HG03457 (cell line): ENCODE measurements at regions not wholly inside any gene's neighbourhood (a gene's known extent, or its start where the extent isn't known, plus 50 kb on each side); places are given as distances from the start of the nearest gene placed in this dataset.
"Not testable (repeated sequence)": the region's sequence is repeated elsewhere in the genome, so short reads cannot be mapped to it uniquely, and the experiment has no call there.

ENCODE experiments used
- ATAC-seq: cut with Tn5 transposase; IDR thresholded peaks from one replicate; pipeline ENCODE4 v1.9.1; 2021; ENCODE audit warnings: moderate number of reproducible peaks; ENCODE audit not compliant: unreplicated experiment

DNA sequence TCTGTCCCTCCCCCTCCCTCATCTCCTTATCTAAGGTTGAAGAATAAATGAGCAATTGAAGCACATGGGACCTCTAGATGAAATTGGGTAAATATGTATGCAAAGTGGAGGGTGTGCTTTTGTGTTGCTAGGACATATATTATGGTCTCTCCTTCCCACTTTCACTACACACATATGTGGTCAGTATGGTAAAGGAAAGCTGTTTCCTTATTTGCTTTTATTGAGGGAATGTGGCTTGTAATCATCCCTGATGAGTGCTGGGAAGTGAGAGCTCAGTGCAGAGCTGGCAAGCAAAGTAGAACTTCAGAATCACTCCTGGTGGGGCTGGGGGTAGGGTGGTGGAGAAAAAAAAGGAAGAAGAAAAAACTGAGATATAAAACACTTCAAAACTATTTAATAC lies 189.9 kb upstream of the ATP5MC3 start:
- ATAC-seq, result no peak

DNA sequence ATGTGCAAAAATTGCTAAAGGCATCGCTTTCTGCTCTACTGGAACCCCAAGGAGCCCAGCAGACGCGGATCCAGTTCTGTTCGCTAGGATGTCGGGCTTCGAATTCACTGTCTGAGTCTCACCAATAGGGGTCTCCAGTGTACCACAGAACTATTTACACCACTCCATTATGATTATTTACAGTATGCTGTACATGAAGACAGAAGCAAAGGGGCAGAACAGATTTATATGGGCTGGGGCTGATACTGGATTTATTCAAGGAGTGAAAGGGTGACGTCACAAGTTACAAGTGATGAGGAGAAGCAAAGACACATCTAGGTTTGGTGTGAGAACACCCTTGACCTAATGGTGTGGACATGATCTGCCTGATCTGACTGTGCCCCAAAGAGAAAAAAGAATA lies 185.3 kb upstream of the ATP5MC3 start:
- ATAC-seq, result no peak

DNA sequence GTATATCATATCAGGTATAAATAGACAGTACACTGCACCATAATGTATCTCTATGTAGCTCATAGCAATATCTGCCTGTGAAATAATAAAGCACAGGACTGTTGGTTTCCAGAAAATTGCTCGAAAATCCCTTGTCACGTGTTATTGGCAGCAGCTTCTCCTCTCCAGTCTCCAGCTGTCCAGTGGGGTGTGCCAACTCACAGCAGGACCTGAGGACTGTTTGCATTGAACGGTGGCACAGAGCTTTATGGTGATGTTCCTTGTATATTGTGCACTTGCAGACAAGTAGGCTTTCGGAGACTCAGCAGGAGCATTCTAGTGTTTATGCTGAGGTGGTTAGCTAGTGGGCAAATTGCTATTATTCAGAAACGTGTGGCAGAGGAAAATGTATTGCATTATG lies 182.2 kb upstream of the ATP5MC3 start:
- ATAC-seq, result no peak

DNA sequence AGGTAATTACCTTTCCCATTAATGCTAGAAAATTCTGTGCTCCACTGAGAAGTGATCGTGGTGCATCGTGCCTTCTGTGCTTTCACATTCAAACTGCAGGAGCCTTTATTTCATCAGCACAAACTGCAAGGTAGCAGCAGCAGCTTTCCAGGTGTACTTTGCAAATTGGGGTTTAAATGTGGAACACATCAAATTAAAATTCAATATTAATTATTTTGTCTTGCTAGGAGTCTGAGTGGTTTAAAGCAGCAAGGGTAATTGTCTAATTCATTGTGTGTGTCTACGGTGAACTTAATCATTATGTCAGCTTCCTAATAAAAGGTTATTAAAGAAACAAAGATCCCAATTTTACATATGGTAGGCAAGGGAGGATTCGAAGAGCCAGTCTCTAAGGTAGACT lies 180.8 kb upstream of the ATP5MC3 start:
- no peak for ATAC-seq

DNA sequence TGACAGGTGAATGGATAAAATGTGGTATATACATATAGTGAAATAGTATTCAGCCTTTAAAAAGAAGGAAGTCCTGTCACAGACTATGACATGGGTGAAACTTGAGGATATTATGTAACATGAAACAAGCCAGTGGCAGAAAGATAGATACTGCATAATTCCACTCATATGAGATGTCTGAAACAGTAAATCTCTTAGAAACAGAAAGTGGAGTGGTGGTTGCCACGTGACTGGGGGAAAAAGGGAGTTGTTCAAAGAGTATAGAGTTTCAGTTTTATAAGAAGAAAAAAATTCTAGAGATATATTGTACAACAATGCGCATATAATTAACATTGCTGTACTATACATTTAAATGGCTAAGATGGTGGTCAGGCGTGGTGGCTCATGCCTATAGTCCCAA lies 178.2 kb upstream of the ATP5MC3 start:
- ATAC-seq, result no peak

DNA sequence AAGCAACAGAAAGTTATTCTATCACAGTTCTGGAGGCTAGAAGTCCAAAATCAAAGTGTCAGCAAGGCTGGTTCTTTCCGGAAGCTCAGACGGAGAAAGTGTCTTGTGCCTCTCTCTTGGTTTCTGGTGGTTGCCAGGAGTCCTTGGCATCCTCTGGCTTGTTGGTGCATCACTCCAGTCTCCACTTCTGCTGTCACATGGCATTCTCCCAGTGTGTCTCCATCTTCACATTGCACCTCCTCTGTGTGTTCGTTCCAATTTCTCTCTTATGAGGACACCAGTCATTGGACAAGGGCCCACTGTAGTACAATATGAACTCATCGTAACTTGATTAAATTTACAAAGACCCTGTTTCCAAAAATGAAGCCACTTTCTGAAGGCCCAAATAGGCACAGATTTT lies 175.4 kb upstream of the ATP5MC3 start:
- ATAC-seq, result no peak

DNA sequence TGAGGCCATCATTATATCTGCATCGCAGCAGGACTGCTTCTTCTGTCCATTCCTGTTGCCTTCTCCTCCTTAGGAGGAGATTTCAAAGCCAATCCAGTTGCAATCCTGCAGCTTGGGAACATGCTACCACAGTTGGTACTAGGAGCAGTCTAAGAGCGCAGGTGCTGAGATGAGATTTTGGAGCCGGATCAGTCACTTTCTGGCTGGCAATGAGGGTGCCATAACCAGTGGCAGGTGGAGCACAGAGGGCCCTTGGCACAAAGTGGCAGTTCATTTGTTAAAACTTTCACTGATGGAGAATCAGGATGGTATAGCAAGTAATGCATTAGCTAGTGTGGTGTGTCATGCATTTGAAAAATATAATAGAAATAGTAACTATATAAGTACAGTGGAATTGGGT lies 173.7 kb upstream of the ATP5MC3 start:
- no peak for ATAC-seq

DNA sequence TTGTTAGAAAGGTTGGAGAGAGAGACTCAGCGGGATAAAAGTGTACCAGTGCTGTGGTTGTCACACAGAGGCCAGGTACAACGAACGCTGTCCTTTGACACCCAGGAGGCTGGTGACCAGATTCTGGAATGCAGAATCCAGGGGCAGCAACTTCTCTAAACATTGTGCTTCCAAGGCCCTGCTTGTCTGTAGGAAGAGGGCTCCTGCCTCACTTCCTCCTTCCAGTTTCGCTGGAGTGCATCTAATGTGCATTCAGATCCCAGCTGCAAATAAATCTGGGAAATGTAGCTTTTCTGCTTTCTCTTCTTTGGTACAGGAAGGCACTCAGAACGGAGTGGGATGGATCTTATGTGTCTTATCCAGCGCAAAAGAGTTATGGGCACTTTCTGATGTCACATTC lies 171.8 kb upstream of the ATP5MC3 start:
- no peak for ATAC-seq

DNA sequence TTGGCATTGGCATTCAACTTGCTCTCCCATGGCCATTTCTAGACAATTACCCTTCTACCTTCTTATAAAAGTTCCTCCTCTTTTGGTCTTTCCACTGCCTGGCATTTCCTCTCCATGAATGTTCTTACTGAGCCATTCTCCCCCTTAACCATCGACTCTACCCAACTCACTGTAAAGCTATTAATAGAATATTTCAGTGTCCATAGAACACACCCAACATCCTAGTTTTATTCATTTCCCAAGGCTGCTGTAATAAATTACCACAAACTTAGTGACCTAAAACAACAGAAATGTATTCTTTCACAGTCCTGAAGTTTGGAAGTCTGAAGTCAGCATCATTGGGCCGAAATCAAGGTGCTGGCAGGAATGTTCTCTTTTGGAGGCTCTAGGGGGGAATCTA lies 170.0 kb upstream of the ATP5MC3 start:
- no peak for ATAC-seq

DNA sequence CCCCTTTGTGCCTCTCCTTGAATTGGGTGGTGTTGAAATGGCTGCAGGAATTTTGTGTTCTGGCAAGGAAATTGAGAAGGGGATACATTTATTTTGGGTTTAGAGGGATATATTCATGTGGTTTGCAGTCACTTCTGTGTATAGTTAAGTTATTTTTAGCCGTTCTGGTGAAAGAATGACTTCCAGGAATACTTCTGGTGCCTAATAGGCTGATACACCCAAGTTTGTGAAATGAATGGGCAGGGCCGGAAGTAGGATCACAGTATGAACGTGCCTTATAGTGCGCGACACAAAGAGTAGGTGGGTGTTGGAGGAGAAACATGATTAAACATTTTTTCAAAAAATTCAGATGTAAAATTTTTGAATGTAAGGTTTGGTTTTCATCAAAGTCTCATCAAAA lies 168.6 kb upstream of the ATP5MC3 start:
- ATAC-seq, result no peak

DNA sequence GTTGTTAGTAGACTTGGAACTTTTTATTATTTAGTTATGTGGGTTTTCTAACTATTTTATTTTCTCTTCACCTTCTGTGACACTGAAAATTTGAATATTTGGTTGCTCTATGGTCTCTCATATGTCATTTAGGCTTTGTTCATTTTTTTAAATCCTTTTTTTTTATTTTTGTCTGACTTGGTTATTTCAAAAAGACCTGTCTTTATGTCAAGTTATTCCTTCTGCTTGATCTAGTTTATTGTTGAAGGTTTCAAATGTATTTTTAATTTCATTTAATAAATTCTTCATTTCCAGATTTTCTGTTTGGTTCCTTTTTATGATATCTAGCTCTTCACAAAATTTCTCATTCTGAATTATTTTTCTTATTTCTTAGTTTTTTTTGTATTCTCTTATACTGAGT lies 160.6 kb upstream of the ATP5MC3 start:
- no peak for ATAC-seq

DNA sequence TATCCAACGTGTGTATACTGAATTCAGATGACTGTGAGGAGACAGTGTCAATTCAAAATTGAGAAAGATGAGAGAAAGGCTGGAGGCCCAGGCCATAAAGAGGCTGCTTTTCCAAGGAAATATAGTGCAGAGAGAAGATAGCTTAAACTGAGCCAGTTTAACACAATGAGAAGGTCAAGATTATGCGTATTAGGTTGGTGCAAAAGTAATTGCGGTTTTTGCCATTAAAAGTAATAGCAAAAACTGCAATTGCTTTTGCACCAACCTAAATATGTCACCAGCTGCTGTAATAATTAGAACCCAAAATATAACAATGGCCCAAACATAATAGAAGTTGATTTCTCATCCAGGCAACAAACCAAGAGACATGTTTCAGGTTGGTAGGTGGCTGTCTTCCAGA lies 148.7 kb upstream of the ATP5MC3 start:
- no peak for ATAC-seq

DNA sequence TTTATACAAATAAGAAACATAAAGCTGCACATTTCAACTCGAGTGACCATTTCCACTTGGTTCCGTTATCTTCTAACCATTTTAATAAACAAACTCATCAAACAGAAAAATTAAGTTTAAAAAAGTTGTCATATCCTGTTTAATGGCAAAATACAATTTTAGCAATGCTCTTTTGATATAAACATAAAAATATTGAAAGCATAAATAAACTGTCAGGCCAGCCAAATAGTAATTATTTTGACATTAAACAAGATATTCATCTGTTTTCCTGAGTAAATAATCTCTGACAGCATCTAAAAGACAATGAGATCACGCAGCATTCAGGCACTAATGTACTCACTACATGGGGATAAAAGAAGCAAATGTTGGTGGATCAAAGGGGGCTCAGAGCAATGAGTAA lies 145.3 kb upstream of the ATP5MC3 start:
- no peak for ATAC-seq

DNA sequence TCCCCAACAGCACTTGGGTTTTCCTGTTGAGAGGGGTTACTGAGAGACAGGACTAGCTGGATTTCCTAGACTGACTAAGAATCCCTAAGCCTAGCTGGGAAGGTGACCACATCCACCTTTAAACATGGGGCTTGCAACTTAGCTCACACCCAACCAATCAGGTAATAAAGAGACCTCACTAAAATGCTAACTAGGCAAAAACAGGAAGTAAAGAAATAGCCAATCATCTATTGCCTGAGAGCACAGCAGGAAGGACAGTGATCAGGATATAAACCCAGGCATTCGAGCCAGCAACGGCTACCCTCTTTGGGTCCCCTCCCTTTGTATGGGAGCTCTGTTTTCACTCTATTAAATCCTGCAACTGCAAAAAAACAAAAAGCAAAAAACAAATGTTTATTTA lies 144.7 kb upstream of the ATP5MC3 start:
- not testable (repeated sequence) for ATAC-seq

DNA sequence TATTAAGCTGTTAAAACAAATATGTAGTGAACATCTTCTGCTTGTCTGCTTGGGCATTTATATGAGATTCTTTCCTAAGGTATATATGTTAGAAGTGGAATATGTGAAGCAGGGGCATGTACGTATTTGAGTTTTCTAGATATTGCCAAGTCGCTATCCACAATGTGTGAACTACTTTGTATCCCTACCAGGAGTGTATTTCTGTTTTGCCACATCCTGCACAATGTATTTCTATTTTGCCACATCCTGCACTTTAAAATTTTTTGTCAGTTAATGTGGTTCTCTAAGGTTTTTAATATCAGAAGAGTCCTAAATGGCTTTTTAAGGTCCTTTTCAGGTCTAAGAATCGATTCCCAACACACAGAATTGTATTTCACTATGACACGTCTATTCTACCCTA lies 141.7 kb upstream of the ATP5MC3 start:
- no peak for ATAC-seq

DNA sequence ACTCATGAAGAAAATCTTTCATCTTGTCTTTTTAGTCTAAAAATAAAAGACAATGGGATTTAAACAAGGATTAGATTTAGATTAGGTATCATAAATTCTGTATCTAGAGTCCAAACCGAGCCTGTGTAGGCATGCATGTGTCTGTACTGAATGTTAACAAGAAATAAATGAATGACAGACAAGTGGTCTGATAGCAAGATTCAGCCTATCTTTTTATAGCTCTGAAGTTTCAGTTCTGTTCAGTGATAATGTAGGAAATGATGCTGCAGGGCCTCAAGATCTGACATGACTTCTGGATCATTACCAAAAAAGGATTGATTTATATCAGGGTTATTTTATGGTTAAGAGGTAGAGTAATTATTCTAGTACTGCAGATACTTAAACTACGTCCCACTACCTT lies 137.0 kb upstream of the ATP5MC3 start:
- peak; percentile 74 for ATAC-seq

DNA sequence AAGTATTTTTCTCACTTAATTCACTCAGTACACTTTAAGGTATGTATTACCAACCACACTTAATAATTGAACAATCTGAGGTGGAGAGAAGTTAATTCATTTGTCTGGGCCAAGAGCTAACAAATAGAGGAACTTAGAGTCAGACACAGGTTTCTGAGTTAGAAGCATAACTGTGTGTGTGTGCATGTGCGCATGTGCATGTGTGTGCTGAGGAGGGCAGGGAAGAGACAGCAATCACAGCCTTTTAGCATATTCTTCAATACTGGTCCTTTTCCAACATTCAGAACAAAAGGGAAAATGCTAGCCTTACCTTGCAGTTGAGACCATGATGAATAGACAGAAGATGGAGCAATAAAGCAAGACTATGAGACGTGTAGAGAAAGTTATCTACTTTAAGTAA lies 136.2 kb upstream of the ATP5MC3 start:
- ATAC-seq, result no peak

DNA sequence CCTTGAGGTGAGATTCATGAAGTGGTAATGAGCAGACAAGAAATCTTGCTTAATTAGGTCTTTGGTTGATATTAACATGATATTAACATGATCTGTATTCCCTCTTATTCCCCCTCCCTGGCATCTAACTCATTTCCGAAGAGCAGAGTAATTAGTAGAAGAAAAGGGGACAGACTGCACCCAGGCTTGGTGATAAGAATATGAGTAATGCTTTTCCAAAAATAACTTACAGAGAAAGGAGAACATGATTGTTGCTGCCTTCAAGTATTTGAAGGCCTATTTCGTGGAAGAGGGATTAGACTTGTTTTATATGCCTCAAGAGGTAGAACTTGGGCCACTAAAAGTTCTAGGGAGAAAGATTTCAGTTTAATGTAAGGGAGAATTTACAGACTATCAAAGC lies 130.6 kb upstream of the ATP5MC3 start:
- no peak for ATAC-seq

DNA sequence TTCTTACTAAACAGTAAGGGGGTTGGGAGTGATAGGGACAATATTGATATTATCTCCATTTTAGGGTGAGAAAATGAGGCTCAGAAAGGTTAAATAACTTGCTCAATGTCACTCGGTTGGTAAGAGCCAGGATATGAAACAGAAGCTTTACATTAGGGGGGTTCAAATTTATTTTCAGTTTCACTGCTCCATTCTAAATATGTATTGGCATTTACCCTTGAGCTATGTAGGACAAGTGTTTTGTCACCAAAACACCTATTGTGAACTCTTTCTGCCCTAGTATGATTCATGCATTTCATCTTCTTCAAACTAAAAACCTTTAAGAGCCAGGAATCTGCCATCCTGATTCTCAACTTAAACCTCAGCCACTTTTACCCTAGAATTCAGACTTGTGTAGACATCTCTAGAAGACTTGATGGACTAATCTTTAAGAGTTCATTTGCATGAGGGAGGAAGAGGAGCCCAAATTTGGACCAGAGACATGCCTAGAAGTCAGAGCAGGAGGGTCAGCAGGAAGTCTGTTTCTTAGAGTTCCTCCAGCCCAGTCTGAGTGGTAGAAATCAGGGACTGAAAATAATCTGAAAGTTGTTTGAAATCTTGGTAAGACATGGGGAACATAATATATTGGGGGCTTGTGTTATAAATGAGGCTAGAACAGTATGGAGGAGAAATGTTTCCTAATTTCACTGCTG lies 129.4 kb upstream of the ATP5MC3 start:
- no peak for ATAC-seq

DNA sequence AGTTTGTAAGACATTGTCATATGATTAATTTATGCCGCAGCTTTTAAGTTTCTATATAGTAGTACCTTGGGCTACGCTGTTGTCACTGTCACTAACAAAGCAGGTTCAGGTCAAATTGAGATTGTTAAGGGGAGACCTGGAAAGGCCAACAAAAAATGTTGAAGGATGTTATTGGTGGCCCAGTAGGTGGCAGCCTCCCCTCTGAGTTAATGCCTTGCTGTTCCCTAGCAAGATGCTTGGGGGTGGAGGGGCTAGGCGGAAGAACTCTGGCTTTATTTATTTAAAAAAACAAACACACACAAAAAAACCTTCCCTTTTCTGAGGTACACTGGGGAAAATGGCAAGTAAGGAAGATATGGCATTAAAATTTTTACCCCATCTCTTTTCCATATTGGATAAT lies 128.3 kb upstream of the ATP5MC3 start:
- ATAC-seq, result no peak

DNA sequence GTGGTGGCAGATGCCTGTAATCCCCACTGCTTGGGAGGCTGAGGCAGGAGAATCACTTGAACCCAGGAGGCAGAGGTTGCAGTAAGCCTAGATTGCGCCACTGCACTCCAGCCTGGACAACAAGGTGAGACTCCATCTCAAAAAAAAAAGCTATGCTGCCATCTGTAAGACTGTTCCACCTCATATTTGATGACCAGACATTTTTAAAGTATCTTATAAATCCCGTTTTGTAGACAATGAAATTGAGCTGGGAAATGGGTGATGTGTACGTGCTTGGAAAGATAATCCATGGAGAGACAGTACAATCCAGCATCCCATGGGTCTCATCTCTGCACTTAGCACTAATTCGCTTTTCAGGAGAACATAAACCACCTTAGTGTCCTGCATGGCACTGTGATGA lies 126.5 kb upstream of the ATP5MC3 start:
- ATAC-seq, result no peak

DNA sequence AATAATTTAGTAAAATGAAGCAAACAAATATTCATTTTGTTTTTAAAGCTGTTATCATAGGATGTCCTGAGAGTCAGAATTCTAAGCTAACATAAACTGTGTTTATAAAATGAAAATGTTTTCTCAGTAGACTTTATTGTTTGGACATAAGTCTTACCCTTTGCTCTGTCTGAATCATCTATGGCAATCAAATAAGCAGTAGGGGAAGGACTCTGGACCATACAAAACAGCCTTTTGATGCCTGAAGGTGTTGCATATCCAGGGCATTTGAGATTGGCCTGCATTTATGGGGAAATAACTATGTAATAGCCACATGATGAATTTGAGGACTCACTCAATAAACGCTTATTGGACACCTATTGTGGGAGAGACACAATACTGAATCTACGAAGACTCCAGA lies 123.0 kb upstream of the ATP5MC3 start:
- no peak for ATAC-seq

DNA sequence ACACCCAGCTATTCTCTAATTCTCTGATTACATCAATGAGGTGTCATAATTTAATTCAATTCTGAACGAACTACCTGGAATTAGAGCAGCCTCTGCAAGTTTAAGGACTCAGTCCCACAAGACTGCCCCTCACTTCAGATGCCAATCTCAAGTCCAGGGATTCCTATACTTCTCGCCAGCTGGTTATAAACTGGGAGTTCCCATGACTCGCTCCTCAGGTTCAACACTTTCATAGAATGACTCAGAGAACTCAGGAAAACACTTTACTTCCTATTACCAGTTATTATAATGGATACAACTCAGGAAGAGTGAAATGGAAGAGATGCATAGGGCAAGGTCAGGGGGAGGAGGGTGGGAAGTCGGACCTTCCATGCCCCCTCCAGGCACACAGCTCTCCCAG lies 112.3 kb upstream of the ATP5MC3 start:
- no peak for ATAC-seq

DNA sequence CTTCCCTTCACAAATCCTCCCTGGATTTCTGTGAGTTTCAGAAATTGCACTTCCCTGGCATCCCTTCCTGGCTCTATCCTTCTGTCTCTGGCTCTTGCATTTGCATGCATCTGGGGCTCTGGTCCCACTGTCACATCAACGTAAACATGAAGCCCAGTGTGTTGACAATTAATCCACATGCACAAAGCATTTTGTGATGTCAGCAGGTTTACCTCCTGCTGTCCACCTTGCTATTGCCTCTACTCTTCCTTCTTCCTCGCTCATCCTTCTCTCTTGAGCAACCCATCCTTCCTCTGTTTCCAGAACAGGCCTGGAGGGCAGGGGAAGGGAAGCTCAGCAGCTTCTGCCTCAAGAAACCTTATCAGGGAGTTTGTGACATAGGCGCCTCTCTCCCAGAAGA lies 111.7 kb upstream of the ATP5MC3 start:
- ATAC-seq, result no peak
